ENCODE measurements at regions not wholly inside any gene's neighbourhood (a gene's known extent, or its start where the extent isn't known, plus 50 kb on each side); places are given as distances from the start of the nearest gene placed in this dataset.

DNA sequence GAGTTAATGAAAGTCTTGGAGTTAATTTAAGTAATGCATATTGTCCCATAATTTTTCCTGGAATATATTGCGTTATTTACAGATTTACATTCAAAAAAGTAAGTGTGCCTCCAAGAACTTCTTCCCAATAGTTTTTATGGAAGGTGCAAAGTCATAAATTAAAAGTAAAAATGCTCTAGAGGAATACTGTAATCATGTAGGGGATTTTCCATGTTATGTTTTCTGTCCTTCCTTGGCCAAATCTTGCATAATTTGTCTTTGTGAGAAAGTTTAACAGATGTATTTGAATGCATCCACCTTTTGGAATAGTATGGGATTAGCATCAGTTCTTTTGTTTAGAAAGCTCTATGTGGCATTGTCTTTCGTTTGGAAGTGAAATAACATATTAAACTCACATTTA lies 144.1 kb upstream of the GIMD1 start:
- intact Hi-C loops (cut with DNase I, micrococcal nuclease): no loop called here
- CTCF ChIA-PET: no interaction called here
- H3K9me3 Mint-ChIP-seq: no peaks in the 10 kb centered on the region
- DNase-seq (no peak), ATAC-seq (ENCODE audit: poor library complexity) (no peak)
- H3K4me1 Mint-ChIP-seq (ENCODE audit: low read depth): no peaks in the 10 kb centered on the region
- H3K4me3 Mint-ChIP-seq: no peak overlapping the region
- no peak overlapping the region for H3K4me3 ChIP-seq (ENCODE audit: low read length)
- H3K27ac Mint-ChIP-seq: no peak overlapping the region
- H3K4me1 ChIP-seq (ENCODE audit: insufficient read depth, low read length): no peaks in the 10 kb centered on the region
- no peaks in the 10 kb centered on the region for H3K27me3 Mint-ChIP-seq
- no peak overlapping the region for H3K27ac ChIP-seq (ENCODE audit: low read depth in 1 of 2, low read length in 2 of 2)
- POLR2A ChIA-PET: no interaction called here
- TF ChIP-seq, protein P1, sequence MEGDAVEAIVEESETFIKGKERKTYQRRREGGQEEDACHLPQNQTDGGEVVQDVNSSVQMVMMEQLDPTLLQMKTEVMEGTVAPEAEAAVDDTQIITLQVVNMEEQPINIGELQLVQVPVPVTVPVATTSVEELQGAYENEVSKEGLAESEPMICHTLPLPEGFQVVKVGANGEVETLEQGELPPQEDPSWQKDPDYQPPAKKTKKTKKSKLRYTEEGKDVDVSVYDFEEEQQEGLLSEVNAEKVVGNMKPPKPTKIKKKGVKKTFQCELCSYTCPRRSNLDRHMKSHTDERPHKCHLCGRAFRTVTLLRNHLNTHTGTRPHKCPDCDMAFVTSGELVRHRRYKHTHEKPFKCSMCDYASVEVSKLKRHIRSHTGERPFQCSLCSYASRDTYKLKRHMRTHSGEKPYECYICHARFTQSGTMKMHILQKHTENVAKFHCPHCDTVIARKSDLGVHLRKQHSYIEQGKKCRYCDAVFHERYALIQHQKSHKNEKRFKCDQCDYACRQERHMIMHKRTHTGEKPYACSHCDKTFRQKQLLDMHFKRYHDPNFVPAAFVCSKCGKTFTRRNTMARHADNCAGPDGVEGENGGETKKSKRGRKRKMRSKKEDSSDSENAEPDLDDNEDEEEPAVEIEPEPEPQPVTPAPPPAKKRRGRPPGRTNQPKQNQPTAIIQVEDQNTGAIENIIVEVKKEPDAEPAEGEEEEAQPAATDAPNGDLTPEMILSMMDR (IDR thresholded peaks at IDR 0.05): no peak
- no peaks in the 10 kb centered on the region for H3K27me3 ChIP-seq (ENCODE audit: control insufficient read depth in 1 of 2, insufficient read depth in 2 of 2, low read length in 2 of 2)
- no peaks in the 10 kb centered on the region for H3K36me3 ChIP-seq (ENCODE audit: insufficient read depth, low read length)
- H3K9me3 ChIP-seq (ENCODE audit: control insufficient read depth in 1 of 2, insufficient read depth in 1 of 2, low read length in 2 of 2): no peaks in the 10 kb centered on the region
- H3K36me3 Mint-ChIP-seq (ENCODE audit: low read depth): no peaks in the 10 kb centered on the region

DNA sequence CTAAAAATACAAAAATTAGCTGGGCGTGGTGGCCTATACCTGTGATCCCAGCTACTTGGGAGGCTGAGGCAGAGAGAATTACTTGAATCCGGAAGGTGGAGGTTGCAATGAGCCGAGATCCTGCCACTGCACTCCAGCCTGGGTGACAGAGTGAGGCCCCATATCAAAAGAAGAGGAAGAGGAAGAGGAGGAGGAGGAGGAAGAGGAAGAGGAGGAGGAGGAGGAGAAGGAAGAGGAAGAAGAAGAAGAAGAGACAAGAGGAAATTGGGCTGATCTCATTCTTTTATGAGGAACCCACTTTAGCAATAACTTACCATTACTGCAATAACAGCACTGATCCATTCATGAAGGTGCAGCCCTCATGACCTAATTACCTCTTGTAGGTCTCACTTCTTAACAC lies 138.9 kb upstream of the GIMD1 start:
- Histone ChIP-seq H3K27ac (ENCODE audit: low read depth in 1 of 2, low read length in 2 of 2) (no peak overlapping the region), H3K4me1 (ENCODE audit: insufficient read depth, low read length) (no peaks in the 10 kb centered on the region), H3K9me3 (ENCODE audit: control insufficient read depth in 1 of 2, insufficient read depth in 1 of 2, low read length in 2 of 2) (no peaks in the 10 kb centered on the region), H3K36me3 (ENCODE audit: insufficient read depth, low read length) (no peaks in the 10 kb centered on the region), H3K27me3 (ENCODE audit: control insufficient read depth in 1 of 2, insufficient read depth in 2 of 2, low read length in 2 of 2) (no peaks in the 10 kb centered on the region), H3K4me3 (ENCODE audit: low read length) (no peak overlapping the region)
- TF ChIP-seq, protein P1 (IDR thresholded peaks at IDR 0.05): no peak
- Mint-ChIP-seq H3K27ac (no peak overlapping the region), H3K4me1 (ENCODE audit: low read depth) (no peaks in the 10 kb centered on the region), H3K36me3 (ENCODE audit: low read depth) (no peaks in the 10 kb centered on the region), H3K27me3 (peaks cover 15% of the 10 kb centered on the region), H3K9me3 (no peaks in the 10 kb centered on the region), H3K4me3 (no peak overlapping the region)
- DNase-seq (no peak), ATAC-seq (ENCODE audit: poor library complexity) (no peak)
- intact Hi-C loops (cut with DNase I, micrococcal nuclease): loop anchor here in 1 of 2 experiments (10.0 kb wide), 1 partner anchor 243 kb away; no protein-coding TSS in a partner anchor
- ChIA-PET POLR2A (no interaction called here), CTCF (no interaction called here)

DNA sequence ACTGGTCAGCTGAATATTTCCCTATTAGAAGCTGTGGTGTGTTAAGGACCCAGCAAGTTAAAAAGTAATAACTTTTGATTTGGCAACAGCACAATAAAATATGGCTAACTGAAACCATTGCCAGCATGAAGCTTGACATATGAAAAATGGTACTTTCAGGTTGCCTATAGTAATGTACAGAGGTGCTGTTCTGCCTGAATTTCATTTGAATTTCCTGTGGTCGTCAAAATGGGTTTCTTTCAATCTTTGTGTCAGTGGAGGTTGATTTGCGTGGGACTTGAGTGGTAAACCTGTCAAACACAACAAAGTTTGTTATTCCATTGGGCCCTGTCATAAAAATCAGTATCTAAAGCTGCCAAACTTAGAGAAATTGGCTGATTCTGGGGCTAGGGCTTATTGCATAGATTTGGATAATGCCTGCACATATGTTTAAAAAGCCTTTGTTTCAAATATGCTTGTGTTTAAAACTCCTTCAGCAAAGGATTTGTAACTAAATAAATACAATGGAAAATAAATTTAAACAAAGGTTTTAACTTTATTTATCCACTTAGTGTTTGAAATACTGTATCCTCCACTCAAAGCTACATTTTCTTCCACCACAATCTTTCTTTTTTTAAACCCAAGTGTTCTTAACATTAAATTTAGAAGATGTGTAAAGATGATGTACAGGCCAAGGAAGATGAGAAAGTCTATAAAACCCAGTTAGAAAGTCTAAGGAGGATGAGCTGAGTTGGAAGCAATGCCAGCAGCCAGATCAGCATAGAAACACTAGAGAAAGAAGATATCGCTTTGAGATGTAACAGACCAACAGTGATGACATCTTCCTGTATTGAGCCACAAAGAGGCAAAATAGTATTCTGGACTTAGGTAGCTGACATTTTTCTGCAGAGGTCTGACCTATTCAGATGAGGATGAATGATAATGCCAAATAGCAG lies 134.8 kb upstream of the GIMD1 start:
- no peaks in the 10 kb centered on the region for H3K9me3 Mint-ChIP-seq
- intact Hi-C loops (cut with DNase I, micrococcal nuclease): loop anchor here (5.0 to 10.0 kb wide), 2 partner anchors 236 to 239 kb away; no protein-coding TSS in a partner anchor
- no peak overlapping the region for H3K4me3 Mint-ChIP-seq
- TF ChIP-seq, protein P1 (IDR thresholded peaks at IDR 0.05): no peak
- H3K27me3 Mint-ChIP-seq: peaks cover 25% of the 10 kb centered on the region
- H3K36me3 ChIP-seq (ENCODE audit: insufficient read depth, low read length): no peaks in the 10 kb centered on the region
- ChIA-PET CTCF (no interaction called here), POLR2A (no interaction called here)
- H3K27me3 ChIP-seq (ENCODE audit: control insufficient read depth in 1 of 2, insufficient read depth in 2 of 2, low read length in 2 of 2): no peaks in the 10 kb centered on the region
- H3K9me3 ChIP-seq (ENCODE audit: control insufficient read depth in 1 of 2, insufficient read depth in 1 of 2, low read length in 2 of 2): no peaks in the 10 kb centered on the region
- H3K36me3 Mint-ChIP-seq (ENCODE audit: low read depth): no peaks in the 10 kb centered on the region
- no peaks in the 10 kb centered on the region for H3K4me1 Mint-ChIP-seq (ENCODE audit: low read depth)
- H3K4me1 ChIP-seq (ENCODE audit: insufficient read depth, low read length): no peaks in the 10 kb centered on the region
- DNase-seq (no peak), ATAC-seq (ENCODE audit: poor library complexity) (no peak)
- H3K4me3 ChIP-seq (ENCODE audit: low read length): no peak overlapping the region
- no peak overlapping the region for H3K27ac Mint-ChIP-seq
- H3K27ac ChIP-seq (ENCODE audit: low read depth in 1 of 2, low read length in 2 of 2): no peak overlapping the region
